ENCODE measurements at regions not wholly inside any gene's neighbourhood (a gene's known extent, or its start where the extent isn't known, plus 50 kb on each side); places are given as distances from the start of the nearest gene placed in this dataset.

DNA sequence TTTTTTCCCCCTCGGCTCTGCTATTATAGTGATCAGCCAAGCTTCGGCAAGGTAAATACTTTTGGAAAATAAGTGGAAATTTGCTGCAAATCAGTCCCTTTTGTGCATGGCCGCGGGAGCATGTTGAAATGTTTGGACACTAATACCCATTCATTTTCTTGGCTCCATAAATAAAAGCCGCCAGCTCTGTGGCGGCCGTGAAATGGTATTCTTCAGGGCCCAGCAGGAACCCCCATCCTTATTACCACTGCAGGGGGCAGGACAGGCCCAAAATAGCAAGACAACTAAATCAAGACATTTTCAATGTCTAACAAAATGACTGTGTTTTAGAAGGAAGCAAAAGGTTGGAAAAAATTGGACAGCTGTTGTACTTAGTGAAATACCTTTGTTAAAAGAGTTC lies 362.3 kb downstream of the NR2F2 start:
- DNase-seq: no peak

- DNase-seq: no peak
Observed at GRCh38 chr15:96693515-96693914, 363.0 kb downstream of the NR2F2 start.

DNA sequence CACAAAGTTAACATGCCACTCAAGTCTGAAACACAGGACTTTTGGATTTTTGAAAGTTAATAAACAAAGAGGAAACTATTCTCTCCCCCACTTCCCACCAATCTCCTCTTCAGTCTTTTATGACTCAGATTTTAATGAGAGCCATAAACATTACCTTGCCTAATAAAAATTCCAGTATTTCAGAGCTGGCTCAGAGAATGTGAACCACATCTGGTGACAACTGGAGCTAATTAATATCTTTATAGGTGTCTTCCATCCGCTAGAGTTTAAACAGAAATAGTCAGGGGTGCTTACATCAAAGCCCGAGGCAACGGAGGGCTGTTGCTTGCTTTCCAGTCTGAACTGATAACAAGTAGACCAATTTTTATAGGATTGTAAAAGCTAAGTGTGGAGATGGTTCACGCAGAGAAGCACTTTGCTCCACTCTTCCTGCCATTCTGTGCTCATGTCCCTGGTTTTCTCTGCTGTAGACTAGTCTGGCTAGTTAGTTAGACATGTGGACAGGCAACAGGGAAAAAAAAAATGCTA lies 363.6 kb downstream of the NR2F2 start:
- DNase-seq: no peak

- no peak for DNase-seq
Observed at GRCh38 chr15:96695426-96695825, 364.9 kb downstream of the NR2F2 start.

GRCh38 chr15:96699871-96700401 lies 369.4 kb downstream of the NR2F2 start:
- no peak for DNase-seq

- DNase-seq: no peak
Observed at GRCh38 chr15:96700555-96700954, 370.1 kb downstream of the NR2F2 start.

DNA sequence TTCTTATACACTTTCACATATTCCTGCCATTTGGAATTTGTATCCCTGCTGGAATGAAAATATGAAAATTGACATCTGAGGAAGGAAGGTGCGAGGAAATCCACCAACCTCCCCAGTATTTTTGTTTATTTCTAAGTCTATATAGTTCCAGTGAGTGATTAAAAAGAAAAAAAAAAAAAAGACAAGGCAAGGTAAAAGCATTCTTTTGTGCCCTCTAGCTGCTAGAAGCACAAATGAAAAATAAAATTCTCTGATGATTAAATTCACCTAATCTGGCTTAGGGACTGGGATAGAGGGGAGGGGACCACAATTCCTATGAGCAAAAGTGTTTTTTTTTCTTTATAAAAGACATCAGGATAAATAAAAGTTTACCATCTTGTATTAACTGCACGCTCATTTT lies 370.9 kb downstream of the NR2F2 start:
- DNase-seq: no peak

DNA sequence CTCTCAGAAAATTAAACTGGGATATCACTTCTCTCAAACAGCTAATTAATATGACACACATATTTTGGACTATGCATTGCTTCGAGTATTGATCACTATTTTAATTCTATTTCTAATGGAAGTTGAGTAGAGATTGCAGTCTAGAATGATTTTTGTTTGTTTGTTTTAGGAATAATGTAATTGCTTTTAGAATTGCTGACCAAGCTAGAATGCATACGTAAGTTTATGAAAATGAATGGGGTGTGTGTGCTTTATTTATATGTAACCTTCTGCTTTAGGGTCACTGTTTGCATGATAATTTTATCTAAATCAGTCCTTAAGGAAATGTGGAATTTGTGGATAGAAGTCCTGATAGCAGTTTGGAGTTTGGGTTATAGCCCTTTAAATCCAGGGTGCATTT lies 371.4 kb downstream of the NR2F2 start:
- no peak for DNase-seq

DNA sequence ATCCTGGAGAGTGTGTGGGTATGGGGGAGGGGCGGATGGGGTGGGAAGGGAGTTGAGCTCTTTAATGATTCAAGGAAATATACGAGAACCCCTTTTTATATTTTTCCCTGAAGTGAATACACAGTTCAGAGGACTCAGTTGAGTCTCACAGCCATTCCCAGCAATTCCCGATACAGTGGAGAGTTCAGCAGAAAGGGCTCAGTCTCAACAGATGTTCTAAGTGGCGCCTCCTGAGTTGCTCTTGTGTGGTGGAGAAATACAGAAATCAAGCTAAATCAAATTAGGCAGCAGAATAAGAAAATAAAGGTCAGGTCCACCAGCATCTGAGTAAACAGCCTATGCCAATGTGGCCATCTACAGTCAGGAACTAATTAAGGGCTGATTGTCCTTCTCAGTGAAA lies 372.1 kb downstream of the NR2F2 start:
- no peak for DNase-seq

- no peak for DNase-seq
Observed at GRCh38 chr15:96703091-96703490, 372.6 kb downstream of the NR2F2 start.

GRCh38 chr15:96703794-96704550 lies 373.5 kb downstream of the NR2F2 start:
- DNase-seq: no peak

GRCh38 chr15:96716075-96716474 lies 385.6 kb downstream of the NR2F2 start:
- DNase-seq: no peak

DNA sequence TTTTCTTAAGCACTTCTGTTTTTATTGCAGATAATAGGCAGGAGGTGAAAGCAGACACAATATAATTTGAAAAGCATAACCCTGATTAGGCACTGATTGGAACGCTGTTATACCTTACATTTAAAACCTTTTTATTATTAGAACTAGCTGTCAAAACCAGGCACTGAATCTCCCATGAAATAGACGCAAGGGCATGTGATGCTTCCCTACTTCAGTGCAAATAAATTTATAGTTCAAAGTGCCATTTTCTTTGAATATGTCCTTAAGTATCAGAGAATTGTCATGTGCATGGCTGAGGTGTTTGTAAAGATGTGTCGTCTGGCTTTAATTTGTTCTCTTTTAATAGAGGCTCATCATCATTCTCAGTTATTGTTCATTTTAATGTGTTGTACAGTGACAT lies 386.0 kb downstream of the NR2F2 start:
- DNase-seq: no peak

DNA sequence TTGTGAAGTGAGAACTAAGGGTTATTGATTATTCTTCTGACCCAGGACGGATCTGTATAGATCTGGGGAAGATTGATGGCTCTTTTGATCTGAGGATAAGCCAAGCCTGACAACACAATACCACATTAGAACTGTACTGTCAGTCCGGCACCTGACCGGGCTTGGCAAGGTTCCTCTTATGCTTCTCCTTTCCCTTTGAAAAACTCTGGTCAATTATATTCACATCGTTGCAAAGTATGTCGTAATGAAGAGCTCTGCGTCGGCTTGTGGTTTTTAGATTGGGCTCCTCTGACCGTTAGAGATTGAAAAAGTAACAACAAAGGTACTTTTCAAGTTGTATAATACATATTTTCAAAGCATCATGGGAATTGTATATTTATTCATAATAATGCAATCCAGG lies 389.8 kb downstream of the NR2F2 start:
- DNase-seq: no peak

GRCh38 chr15:96720656-96721055 lies 390.2 kb downstream of the NR2F2 start:
- DNase-seq: no peak

GRCh38 chr15:96728591-96728990 lies 398.1 kb downstream of the NR2F2 start:
- no peak for DNase-seq

DNA sequence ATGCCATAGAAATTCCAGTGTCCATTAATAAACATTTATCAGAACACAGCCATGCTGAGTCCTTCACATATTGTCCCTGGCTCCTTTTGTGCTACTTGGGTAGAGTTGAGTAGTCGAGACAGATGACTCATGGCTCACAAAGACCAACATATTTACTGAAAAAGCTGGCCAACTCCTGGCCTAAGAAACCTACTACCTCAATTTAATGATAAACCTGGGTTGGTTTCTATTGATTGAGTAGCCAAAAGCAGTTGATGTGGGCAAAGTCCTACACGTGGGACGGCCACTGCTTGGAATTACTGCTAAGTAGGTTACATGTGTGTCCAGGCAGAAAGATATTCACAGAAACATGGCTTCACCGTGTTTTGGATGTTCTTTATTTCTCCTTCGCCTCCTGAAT lies 402.2 kb downstream of the NR2F2 start:
- DNase-seq: no peak

GRCh38 chr15:96733721-96734120 lies 403.2 kb downstream of the NR2F2 start:
- DNase-seq: no peak

DNA sequence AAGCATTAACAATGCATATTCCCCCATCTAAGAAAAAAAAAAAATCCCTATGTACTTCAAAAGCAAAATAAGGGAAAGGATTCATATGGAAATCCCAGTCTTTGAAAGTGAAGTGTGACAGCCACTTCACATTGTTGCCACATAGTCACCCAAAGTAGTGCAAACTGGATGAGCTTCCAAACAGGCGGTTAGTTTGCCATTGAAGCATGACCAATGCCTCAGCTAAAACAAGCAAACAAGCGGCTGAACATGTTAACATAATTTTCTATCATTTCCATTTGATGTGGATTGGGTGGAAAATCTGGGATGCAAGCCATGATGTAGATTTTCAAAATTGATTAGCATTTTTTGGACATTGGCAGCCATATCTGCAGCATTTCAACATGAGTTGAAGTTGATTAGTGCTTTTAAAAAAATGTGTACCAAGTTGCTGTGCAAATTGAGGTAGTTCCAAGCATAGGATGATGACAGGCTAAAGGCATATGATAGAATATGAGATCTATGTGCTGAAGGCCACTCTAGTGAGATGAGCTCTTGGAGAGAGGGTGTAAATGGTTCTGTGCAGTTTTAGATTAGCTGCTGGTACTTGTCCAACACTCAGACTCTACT lies 405.2 kb downstream of the NR2F2 start:
- no peak for DNase-seq

DNA sequence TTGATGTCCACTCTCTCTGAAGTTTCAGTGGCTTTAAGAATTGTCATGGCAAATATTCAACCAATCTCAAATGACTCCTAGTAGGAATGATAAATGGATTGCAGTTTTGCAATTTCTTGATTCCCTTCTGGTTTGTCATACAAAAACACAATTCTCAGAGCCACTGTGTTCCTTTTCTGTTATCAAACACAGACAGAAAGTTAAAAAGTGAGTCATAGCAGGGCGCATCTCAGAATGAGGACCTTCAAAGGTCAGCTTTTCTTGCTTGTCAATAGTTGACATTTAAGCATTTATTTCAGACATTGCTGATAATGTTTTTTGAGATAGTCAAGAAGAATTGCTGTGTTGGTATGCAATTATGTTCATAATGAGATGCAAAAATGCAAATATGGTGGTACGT lies 405.9 kb downstream of the NR2F2 start:
- no peak for DNase-seq

GRCh38 chr15:96737408-96737807 lies 406.9 kb downstream of the NR2F2 start:
- DNase-seq: no peak

DNA sequence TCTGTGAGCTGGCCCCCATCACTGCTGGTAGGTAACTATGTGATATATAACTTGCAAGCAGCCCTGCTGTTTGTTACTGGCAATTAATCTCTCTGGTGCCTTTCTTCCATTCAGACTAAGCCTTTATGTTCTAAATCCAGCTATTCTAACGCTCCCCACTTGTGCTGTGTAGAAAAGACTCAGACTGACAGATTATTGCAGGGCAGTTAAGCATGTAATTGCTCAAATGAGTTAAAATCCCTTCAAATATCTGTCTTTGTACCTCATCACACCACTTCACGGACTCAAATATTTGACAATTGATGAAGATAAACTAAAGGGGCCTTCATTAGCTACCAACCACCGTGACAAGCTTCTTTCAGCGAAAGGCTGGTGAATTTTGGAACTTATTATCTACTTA lies 416.2 kb downstream of the NR2F2 start:
- no peak for DNase-seq

GRCh38 chr15:96747291-96747690 lies 416.8 kb downstream of the NR2F2 start:
- no peak for DNase-seq

DNA sequence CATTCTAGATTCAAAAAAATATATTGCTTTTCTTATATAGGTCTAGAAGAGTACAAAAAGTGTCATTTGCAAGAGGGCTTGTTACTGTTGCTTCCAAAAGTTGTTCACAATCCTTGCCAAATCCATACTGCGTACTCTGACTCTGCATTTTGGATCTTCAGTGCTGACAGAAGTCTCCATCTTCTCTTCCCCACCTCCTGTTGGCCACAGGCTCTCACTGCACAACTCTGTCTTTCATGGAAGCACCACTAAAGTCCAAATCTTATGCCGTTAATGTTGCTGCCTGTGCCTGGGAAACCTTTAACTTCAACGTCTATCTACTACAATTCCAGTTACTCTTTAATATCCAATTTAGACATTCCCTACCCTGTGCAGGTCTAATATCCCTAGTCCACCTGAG lies 419.9 kb downstream of the NR2F2 start:
- DNase-seq: no peak

All from activated CD4-positive, alpha-beta T cell treated with anti-CD3 and anti-CD28 coated beads, Interleukin-10, Interleukin-2, amounts not matched to agents 100 ng/mL and 50 ng/mL, durations not matched to agents 16 hours and 8 hours (primary cell).